ENCODE measurements at regions not wholly inside any gene's neighbourhood (a gene's known extent, or its start where the extent isn't known, plus 50 kb on each side); places are given as distances from the start of the nearest gene placed in this dataset.

- TF ChIP-seq CTCF (IDR thresholded peaks at IDR 0.05): no peak
- TF ChIP-seq EZH2 (IDR thresholded peaks at IDR 0.05; ENCODE audit: borderline replicate concordance, insufficient read depth, low read depth, low read length, poor library complexity, severe bottlenecking): no peak
These were observed 646.8 kb upstream of the WWC1 start for GRCh38 chr5:167644619-167645018.
